Immature natural killer cell (primary cell): ENCODE measurements at regions not wholly inside any gene's neighbourhood (a gene's known extent, or its start where the extent isn't known, plus 50 kb on each side); places are given as distances from the start of the nearest gene placed in this dataset.

Experiments used
- DNase-seq, 3 donors: peaks; one replicate each; pipeline ENCODE4 v3.0.0; 2022; ENCODE audit warnings: mixed read lengths in 1 of 3
- H3K27ac Mint-ChIP-seq, 6 donors: one replicate each; pipeline ENCODE4 v1.8.0; 2020; ENCODE audit warnings: mixed read lengths in 6 of 6, mild to moderate bottlenecking in 5 of 6, inconsistent platforms in 4 of 6, moderate library complexity in 3 of 6
- H3K27me3 Mint-ChIP-seq, 3 donors: one replicate each; pipeline ENCODE4 v1.8.0; 2020 to 2021; ENCODE audit warnings: low read depth in 3 of 3, mild to moderate bottlenecking in 3 of 3, mixed read lengths in 3 of 3, moderate library complexity in 3 of 3, inconsistent platforms in 1 of 3
- H3K36me3 Mint-ChIP-seq, 3 donors: one replicate each; pipeline ENCODE4 v1.8.0; 2020; ENCODE audit warnings: mixed read lengths in 3 of 3, inconsistent platforms in 2 of 3, mild to moderate bottlenecking in 2 of 3
- H3K4me1 Mint-ChIP-seq, 2 donors: one replicate each; pipeline ENCODE4 v1.8.0; 2020; ENCODE audit warnings: inconsistent platforms in 2 of 2, mild to moderate bottlenecking in 2 of 2, mixed read lengths in 2 of 2, moderate library complexity in 1 of 2
- H3K4me3 Mint-ChIP-seq, 5 donors: one replicate each; pipeline ENCODE4 v1.8.0; 2020; ENCODE audit warnings: mild to moderate bottlenecking in 5 of 5, mixed read lengths in 5 of 5, inconsistent platforms in 3 of 5, moderate library complexity in 3 of 5
- H3K9me3 Mint-ChIP-seq, 6 donors: one replicate each; pipeline ENCODE4 v1.8.0; 2020; ENCODE audit warnings: mild to moderate bottlenecking in 6 of 6, mixed read lengths in 6 of 6, inconsistent platforms in 4 of 6, moderate library complexity in 3 of 6

DNA sequence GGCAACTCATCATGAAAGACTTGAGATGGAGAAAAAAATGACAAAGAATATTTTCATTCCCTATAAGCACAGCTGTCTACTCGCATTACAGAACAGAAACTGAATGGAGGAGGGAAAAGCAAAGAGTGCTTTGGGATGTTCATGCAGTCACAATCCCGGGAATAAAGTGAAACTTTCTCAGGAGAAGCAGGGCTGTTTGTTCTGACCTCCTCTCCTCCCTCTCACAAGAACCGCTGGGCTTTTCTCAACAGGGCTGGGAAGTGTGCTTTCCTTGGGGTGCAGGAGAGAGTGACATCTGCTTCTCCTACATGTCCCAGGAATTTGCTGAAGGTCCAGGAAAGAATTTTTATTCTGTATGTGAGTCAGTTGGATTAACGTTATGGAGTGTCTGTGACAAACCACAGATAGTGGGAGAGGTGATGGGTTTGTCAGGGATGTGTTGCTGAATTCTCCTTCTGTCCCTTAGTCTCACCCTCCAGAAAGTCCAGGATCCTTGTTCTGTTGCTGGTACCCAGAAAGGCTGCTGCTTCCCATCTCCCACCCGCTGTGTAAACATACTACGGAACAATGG lies 125.6 kb downstream of the HRH4 start:
- H3K27me3 Mint-ChIP-seq: peaks cover 0 to 18% (median 6%) of the 10 kb centered on the region in 3 donors
- no peaks in the 10 kb centered on the region for H3K36me3 Mint-ChIP-seq
- no peak for DNase-seq
- H3K27ac Mint-ChIP-seq: no peak overlapping the region
- no peaks in the 10 kb centered on the region for H3K9me3 Mint-ChIP-seq
- H3K4me1 Mint-ChIP-seq: no peaks in the 10 kb centered on the region
- no peak overlapping the region for H3K4me3 Mint-ChIP-seq

DNA sequence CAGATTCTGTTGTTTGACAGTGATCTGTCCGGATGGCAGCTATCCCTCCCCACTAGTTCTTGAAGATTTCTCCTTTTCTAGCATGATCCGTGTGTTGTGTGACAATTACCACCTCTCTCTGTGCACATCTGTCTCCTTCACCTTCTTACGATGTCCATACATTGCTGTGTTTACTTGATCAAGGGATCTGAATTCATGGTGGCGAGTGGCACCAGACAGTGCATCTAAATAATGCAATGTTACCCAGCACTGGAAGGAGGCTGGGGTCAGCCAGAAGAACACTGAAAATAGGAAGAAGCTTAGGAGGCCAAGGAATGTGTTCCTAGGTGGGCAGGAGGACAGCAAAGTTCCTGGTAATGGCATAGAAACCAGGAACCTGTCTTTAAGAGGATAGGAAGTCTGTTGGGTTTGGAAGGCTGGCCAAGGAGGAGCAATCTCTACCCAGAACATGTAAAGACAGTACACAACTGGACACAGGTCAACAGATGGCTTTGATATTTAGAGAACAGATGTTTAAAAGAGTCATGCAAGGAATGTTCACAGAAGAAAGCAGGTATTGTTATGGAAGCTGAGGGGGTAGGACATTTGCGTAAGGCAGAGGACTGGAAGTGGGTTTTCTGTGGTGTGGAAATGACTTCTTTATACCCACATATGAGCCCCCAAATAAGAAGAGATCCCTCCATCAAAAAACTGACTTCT lies 126.4 kb downstream of the HRH4 start:
- H3K4me1 Mint-ChIP-seq: no peaks in the 10 kb centered on the region
- DNase-seq: no peak
- no peak overlapping the region for H3K4me3 Mint-ChIP-seq
- no peaks in the 10 kb centered on the region for H3K36me3 Mint-ChIP-seq
- H3K27me3 Mint-ChIP-seq: peaks cover 0 to 18% (median 6%) of the 10 kb centered on the region in 3 donors
- no peak overlapping the region for H3K27ac Mint-ChIP-seq
- H3K9me3 Mint-ChIP-seq: no peaks in the 10 kb centered on the region

- Mint-ChIP-seq H3K27me3 (peaks cover 0 to 20% (median 6%) of the 10 kb centered on the region in 3 donors), H3K9me3 (no peaks in the 10 kb centered on the region), H3K27ac (no peak overlapping the region), H3K4me3 (no peak overlapping the region), H3K4me1 (no peaks in the 10 kb centered on the region), H3K36me3 (no peaks in the 10 kb centered on the region)
- DNase-seq: no peak
Measured at GRCh38 chr18:24588440-24588839, 128.0 kb downstream of the HRH4 start.

DNA sequence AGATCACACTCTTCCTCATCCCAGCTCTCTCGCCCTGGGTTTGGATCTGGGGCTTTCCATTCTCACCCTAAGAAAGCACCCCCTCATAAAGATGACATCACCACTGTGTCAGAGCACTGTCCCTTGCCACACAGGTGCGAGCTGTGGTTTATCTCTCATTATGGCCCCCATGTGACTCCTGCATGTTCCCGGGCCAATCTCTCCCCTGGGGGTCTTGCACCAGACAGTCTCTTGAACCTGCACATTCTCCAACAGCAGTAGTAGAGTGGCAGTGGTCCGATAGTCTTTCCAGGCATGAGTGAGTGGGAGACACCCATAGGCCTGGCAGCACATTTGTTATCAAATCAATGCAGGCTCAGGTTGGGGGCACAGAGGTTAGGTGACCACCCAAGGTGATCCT lies 130.5 kb downstream of the HRH4 start:
- no peak overlapping the region for H3K4me3 Mint-ChIP-seq

GRCh38 chr18:24593401-24593800 lies 133.0 kb downstream of the HRH4 start:
- Mint-ChIP-seq H3K27me3 (peaks cover 0 to 12% (median 3%) of the 10 kb centered on the region in 3 donors), H3K27ac (no peak overlapping the region), H3K4me1 (no peaks in the 10 kb centered on the region), H3K36me3 (no peaks in the 10 kb centered on the region), H3K4me3 (no peak overlapping the region), H3K9me3 (no peaks in the 10 kb centered on the region)
- no peak for DNase-seq

More for the DNA sequence above, 130.5 kb downstream of the HRH4 start:
- Mint-ChIP-seq H3K9me3 (no peaks in the 10 kb centered on the region), H3K4me1 (no peaks in the 10 kb centered on the region), H3K27ac (no peak overlapping the region), H3K36me3 (no peaks in the 10 kb centered on the region), H3K27me3 (peaks cover 0 to 16% (median 6%) of the 10 kb centered on the region in 3 donors)
- DNase-seq: no peak

GRCh38 chr18:24593886-24594285 lies 133.4 kb downstream of the HRH4 start:
- peaks cover 0 to 9% (median 3%) of the 10 kb centered on the region in 3 donors for H3K27me3 Mint-ChIP-seq
- no peak for DNase-seq
- H3K36me3 Mint-ChIP-seq: no peaks in the 10 kb centered on the region
- no peak overlapping the region for H3K4me3 Mint-ChIP-seq
- no peaks in the 10 kb centered on the region for H3K4me1 Mint-ChIP-seq
- no peaks in the 10 kb centered on the region for H3K9me3 Mint-ChIP-seq
- H3K27ac Mint-ChIP-seq: no peak overlapping the region

- no peaks in the 10 kb centered on the region for H3K4me1 Mint-ChIP-seq
- H3K36me3 Mint-ChIP-seq: no peaks in the 10 kb centered on the region
- peaks cover 0 to 1% (median 0%) of the 10 kb centered on the region in 6 donors for H3K9me3 Mint-ChIP-seq
- no peak for DNase-seq
- peaks cover 0 to 5% (median 3%) of the 10 kb centered on the region in 3 donors for H3K27me3 Mint-ChIP-seq
- H3K4me3 Mint-ChIP-seq: no peak overlapping the region
- no peak overlapping the region for H3K27ac Mint-ChIP-seq
Measured at GRCh38 chr18:24595561-24596031, 135.2 kb downstream of the HRH4 start.

DNA sequence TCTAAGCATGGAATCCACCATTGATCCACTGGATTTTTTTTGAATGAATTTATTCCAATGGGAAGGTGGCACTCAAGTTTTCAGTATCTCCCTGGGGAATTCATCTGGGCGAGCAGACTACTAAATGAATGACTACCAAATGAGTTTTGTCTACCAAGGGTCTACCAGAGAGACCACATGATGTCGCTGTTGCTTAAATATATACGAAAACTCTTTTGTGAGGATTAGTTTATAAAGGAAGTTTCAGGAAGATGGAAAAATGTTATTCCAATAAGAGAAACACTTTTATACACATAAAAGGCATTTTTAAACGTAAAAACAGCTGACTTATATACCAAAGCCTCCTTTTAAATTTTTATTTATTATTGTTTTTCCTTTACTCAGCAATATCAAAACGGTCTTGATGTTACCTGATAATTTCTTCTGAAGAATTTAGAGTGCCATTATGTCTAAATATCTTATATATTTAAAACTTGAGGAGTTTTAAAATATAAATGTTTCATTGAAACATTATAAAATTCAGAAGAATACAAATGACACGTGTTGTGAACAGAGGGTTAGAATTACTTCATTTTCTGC lies 139.7 kb downstream of the HRH4 start:
- peaks cover 0 to 1% (median 0%) of the 10 kb centered on the region in 6 donors for H3K9me3 Mint-ChIP-seq
- H3K4me3 Mint-ChIP-seq: no peak overlapping the region
- H3K27ac Mint-ChIP-seq: no peak overlapping the region
- no peaks in the 10 kb centered on the region for H3K36me3 Mint-ChIP-seq
- peaks cover 0 to 3% (median 3%) of the 10 kb centered on the region in 3 donors for H3K27me3 Mint-ChIP-seq
- DNase-seq: no peak
- H3K4me1 Mint-ChIP-seq: no peaks in the 10 kb centered on the region

- no peaks in the 10 kb centered on the region for H3K4me1 Mint-ChIP-seq
Measured at GRCh38 chr18:24601585-24601984, 141.1 kb downstream of the HRH4 start.

DNA sequence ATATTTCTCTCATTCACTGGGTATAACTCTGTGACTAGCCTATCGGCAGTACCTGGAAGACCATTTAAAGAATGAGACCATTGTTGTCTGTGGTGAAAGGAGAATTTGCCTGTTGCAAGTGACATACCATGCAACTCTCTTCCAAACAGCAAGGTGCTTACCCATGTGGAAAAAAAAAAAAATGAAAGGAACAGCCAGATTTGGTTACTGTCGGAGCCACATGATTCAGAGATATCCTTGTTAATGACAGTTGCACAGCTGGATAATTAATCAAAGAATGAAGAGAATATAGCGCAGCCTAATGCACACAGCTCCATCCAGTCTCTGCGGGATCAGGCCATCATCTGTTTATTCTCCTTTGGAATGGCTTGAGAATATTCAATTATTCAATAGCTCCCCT lies 141.8 kb downstream of the HRH4 start:
- no peak overlapping the region for H3K27ac Mint-ChIP-seq
- no peaks in the 10 kb centered on the region for H3K4me1 Mint-ChIP-seq
- H3K9me3 Mint-ChIP-seq: peaks cover 0 to 1% (median 0%) of the 10 kb centered on the region in 6 donors
- no peak for DNase-seq
- H3K27me3 Mint-ChIP-seq: peaks cover 0 to 3% (median 2%) of the 10 kb centered on the region in 3 donors
- H3K4me3 Mint-ChIP-seq: no peak overlapping the region
- no peaks in the 10 kb centered on the region for H3K36me3 Mint-ChIP-seq

More at GRCh38 chr18:24601585-24601984, 141.1 kb downstream of the HRH4 start:
- H3K27me3 Mint-ChIP-seq: peaks cover 0 to 5% (median 3%) of the 10 kb centered on the region in 3 donors
- H3K36me3 Mint-ChIP-seq: no peaks in the 10 kb centered on the region
- H3K9me3 Mint-ChIP-seq: peaks cover 0 to 1% (median 0%) of the 10 kb centered on the region in 6 donors
- no peak overlapping the region for H3K27ac Mint-ChIP-seq
- H3K4me3 Mint-ChIP-seq: no peak overlapping the region
- DNase-seq: no peak

GRCh38 chr18:24603151-24603550 lies 142.7 kb downstream of the HRH4 start:
- Mint-ChIP-seq H3K36me3 (no peaks in the 10 kb centered on the region), H3K27me3 (peaks cover 0 to 3% (median 2%) of the 10 kb centered on the region in 3 donors)

GRCh38 chr18:24605444-24605843 lies 145.0 kb downstream of the HRH4 start:
- no peak overlapping the region for H3K4me3 Mint-ChIP-seq
- H3K36me3 Mint-ChIP-seq: no peaks in the 10 kb centered on the region
- peaks cover 0 to 2% (median 0%) of the 10 kb centered on the region in 3 donors for H3K27me3 Mint-ChIP-seq
- DNase-seq: no peak
- no peaks in the 10 kb centered on the region for H3K4me1 Mint-ChIP-seq
- H3K27ac Mint-ChIP-seq: no peak overlapping the region
- H3K9me3 Mint-ChIP-seq: no peaks in the 10 kb centered on the region

More at GRCh38 chr18:24603151-24603550, 142.7 kb downstream of the HRH4 start:
- no peak overlapping the region for H3K4me3 Mint-ChIP-seq
- DNase-seq: no peak
- H3K27ac Mint-ChIP-seq: no peak overlapping the region
- no peaks in the 10 kb centered on the region for H3K4me1 Mint-ChIP-seq
- peaks cover 0 to 1% (median 0%) of the 10 kb centered on the region in 6 donors for H3K9me3 Mint-ChIP-seq

DNA sequence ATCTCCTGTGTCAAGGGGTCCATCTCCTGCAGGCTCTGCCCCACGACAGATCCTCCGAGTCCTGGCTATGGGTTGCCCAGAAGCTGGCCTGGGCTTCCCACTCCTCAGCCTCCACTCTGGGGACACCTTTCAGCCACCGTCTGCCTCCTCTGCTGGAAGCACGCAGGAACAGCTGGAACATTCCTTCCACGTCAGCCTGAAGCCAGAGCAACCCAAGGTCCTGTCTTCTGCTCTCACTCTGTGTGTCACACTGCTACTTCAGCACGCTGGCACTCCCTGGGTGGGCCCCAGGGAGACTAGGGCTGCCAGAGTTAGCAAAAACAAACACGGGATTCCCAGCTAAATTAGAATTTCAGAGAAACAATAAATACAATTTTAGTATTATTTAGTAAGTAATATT lies 148.8 kb downstream of the HRH4 start:
- Mint-ChIP-seq H3K4me1 (no peaks in the 10 kb centered on the region), H3K4me3 (no peak overlapping the region), H3K9me3 (no peaks in the 10 kb centered on the region), H3K27ac (no peak overlapping the region), H3K27me3 (peaks cover 0 to 2% (median 2%) of the 10 kb centered on the region in 3 donors), H3K36me3 (no peaks in the 10 kb centered on the region)
- DNase-seq: no peak

DNA sequence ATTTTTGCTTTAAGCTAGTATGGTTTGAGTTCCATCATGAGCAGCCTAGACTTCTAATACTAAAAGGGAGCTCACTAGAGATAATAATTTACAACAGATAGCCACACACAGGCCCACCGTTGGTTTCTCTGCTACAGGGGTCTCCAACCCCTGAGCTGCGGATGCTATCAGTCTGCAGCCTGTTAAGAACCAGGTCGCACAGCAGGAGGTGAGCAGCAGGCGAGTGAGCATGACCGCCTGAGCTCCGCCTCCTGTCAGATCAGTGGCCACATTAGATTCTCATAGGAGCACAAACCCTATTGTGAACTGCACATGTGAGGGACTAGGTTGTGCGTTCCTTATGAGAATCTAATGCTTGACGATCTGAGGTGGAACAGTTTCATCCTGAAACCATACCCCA lies 150.6 kb downstream of the HRH4 start:
- Mint-ChIP-seq H3K27ac (no peak overlapping the region), H3K4me1 (no peaks in the 10 kb centered on the region)

More for the DNA sequence above, 150.6 kb downstream of the HRH4 start:
- H3K9me3 Mint-ChIP-seq: no peaks in the 10 kb centered on the region
- DNase-seq: no peak
- no peaks in the 10 kb centered on the region for H3K36me3 Mint-ChIP-seq
- H3K27me3 Mint-ChIP-seq: peaks cover 2 to 6% (median 2%) of the 10 kb centered on the region in 3 donors
- no peak overlapping the region for H3K4me3 Mint-ChIP-seq
